Keratinocyte (primary cell): ENCODE measurements at regions not wholly inside any gene's neighbourhood (a gene's known extent, or its start where the extent isn't known, plus 50 kb on each side); places are given as distances from the start of the nearest gene placed in this dataset.

Source experiments
- DNase-seq: peaks from one replicate; pipeline ENCODE4 v3.0.0-alpha.2; 2011; ENCODE audit warnings: low read depth, missing footprints, low spot score
- FAIRE-seq: peaks from 2 replicates; lab custom pipeline; 2011; peaks lifted over from hg19 to GRCh38; lab: Jason Lieb, UNC
- H2AFZ ChIP-seq: 2 replicates; pipeline ENCODE4 v1.6.0; 2012; ENCODE audit warnings: low read length, control low read depth, inconsistent platforms; ENCODE audit not compliant: control insufficient read depth
- H3K27ac ChIP-seq: 2 replicates; pipeline ENCODE4 v1.5.1; 2011; ENCODE audit warnings: low read length; ENCODE audit not compliant: control insufficient read depth, insufficient read depth
- H3K27me3 ChIP-seq: 3 replicates; pipeline ENCODE4 v1.6.0; 2011; ENCODE audit warnings: low read length; ENCODE audit not compliant: control insufficient read depth, insufficient read depth; ENCODE audit errors: extremely low read depth
- H3K36me3 ChIP-seq, 2 experiments: 2 replicates in 1 of 2; 3 replicates in 1 of 2; pipeline ENCODE4 v1.5.1; 2011; ENCODE audit warnings: low read length in 2 of 2, mild to moderate bottlenecking in 1 of 2; ENCODE audit not compliant: control insufficient read depth in 2 of 2, insufficient read depth in 2 of 2; ENCODE audit errors: extremely low read depth in 1 of 2
- H3K4me1 ChIP-seq: 3 replicates; pipeline ENCODE4 v1.5.1; 2011; ENCODE audit warnings: low read length; ENCODE audit not compliant: control insufficient read depth, insufficient read depth; ENCODE audit errors: extremely low read depth
- H3K4me2 ChIP-seq: 3 replicates; pipeline ENCODE4 v1.6.0; 2011; ENCODE audit warnings: low read depth, low read length; ENCODE audit not compliant: control insufficient read depth, insufficient read depth; ENCODE audit errors: extremely low read depth
- H3K4me3 ChIP-seq, 3 experiments: fragments of 200-600 bp in 1 of 3; sonication (generic) in 1 of 3; 2 replicates in 2 of 3; 3 replicates in 1 of 3; pipeline ENCODE4 v1.5.1; 2011 to 2016; ENCODE audit warnings: low read length in 3 of 3, mild to moderate bottlenecking in 3 of 3, control low read depth in 2 of 3, inconsistent platforms in 1 of 3, low read depth in 1 of 3, mixed read lengths in 1 of 3, mixed run types in 1 of 3, moderate library complexity in 1 of 3; ENCODE audit not compliant: control insufficient read depth in 2 of 3, insufficient read depth in 2 of 3; ENCODE audit errors: extremely low read depth in 1 of 3
- H3K79me2 ChIP-seq: 2 replicates; pipeline ENCODE4 v1.6.0; 2012; ENCODE audit warnings: low read length; ENCODE audit not compliant: control insufficient read depth, insufficient read depth
- H3K9ac ChIP-seq: 3 replicates; pipeline ENCODE4 v1.6.0; 2011; ENCODE audit warnings: low read length; ENCODE audit not compliant: control insufficient read depth, insufficient read depth; ENCODE audit errors: extremely low read depth
- H3K9me1 ChIP-seq: 3 replicates; pipeline ENCODE4 v1.6.0; 2011; ENCODE audit warnings: low read length; ENCODE audit not compliant: control insufficient read depth, insufficient read depth; ENCODE audit errors: extremely low read depth
- H3K9me3 ChIP-seq: 2 replicates; pipeline ENCODE4 v1.5.1; 2012; ENCODE audit warnings: low read depth, low read length; ENCODE audit not compliant: control insufficient read depth
- H4K20me1 ChIP-seq: 3 replicates; pipeline ENCODE4 v1.6.0; 2011; ENCODE audit warnings: low read length; ENCODE audit not compliant: control insufficient read depth, insufficient read depth; ENCODE audit errors: extremely low read depth
- CTCF ChIP-seq, 3 experiments: IDR thresholded peaks in 1 of 3; conservative IDR thresholded peaks in 1 of 3; optimal IDR thresholded peaks in 1 of 3; 2 replicates in 2 of 3; 3 replicates in 1 of 3; pipeline versions ENCODE3 to v1.5.1; 2011; ENCODE audit warnings: low read length in 3 of 3, mild to moderate bottlenecking in 3 of 3, moderate library complexity in 2 of 3, control low read depth in 1 of 3, inconsistent platforms in 1 of 3; ENCODE audit not compliant: insufficient read depth in 2 of 3; ENCODE audit errors: extremely low read depth in 1 of 3
- EZH2 ChIP-seq: IDR thresholded peaks from one replicate; pipeline ENCODE4 v1.6.1; 2012; ENCODE audit warnings: inconsistent platforms, mild to moderate bottlenecking, low read length, moderate library complexity
- dilution Hi-C: fragments of 300-500 bp; cut with MboI; formaldehyde crosslinking; loops from one replicate; pipeline ENCODE4 v1.7.0; 2020; ENCODE audit warnings: low sequenced_read_pairs; ENCODE audit not compliant: extremely low pct_ligation_motif_present

- TF ChIP-seq CTCF (optimal IDR thresholded peaks at IDR 0.05 in 1 of 3, IDR thresholded peaks at IDR 0.05 in 1 of 3, conservative IDR thresholded peaks at IDR 0.05 in 1 of 3; ENCODE audit: extremely low read depth in 1 of 3, insufficient read depth in 2 of 3, low read length in 3 of 3) (no peak), EZH2 (no peak)
- no peaks in the 10 kb centered on the region for H3K9me1 ChIP-seq
- no peak overlapping the region for H3K4me3 ChIP-seq
- no peak for DNase-seq
- dilution Hi-C loops, result no loop called here
- no peaks in the 10 kb centered on the region for H4K20me1 ChIP-seq
- no peak for FAIRE-seq
- no peaks in the 10 kb centered on the region for H3K36me3 ChIP-seq
- H3K9me3 ChIP-seq, result no peaks in the 10 kb centered on the region
- H2AFZ ChIP-seq, result no peak overlapping the region
- no peak overlapping the region for H3K27ac ChIP-seq
- peaks cover 15% of the 10 kb centered on the region for H3K27me3 ChIP-seq
- no peak overlapping the region for H3K9ac ChIP-seq
- H3K4me1 ChIP-seq, result peaks cover 15% of the 10 kb centered on the region
- no peak overlapping the region for H3K4me2 ChIP-seq
- no peaks in the 10 kb centered on the region for H3K79me2 ChIP-seq
Observed at GRCh38 chr9:129256959-129257713, 79.1 kb upstream of the IER5L start.

- dilution Hi-C loops, result no loop called here
- no peak overlapping the region for H2AFZ ChIP-seq
- H3K4me2 ChIP-seq, result no peak overlapping the region
- H3K4me3 ChIP-seq, result no peak overlapping the region
- peaks cover 13% of the 10 kb centered on the region for H3K27me3 ChIP-seq
- H3K27ac ChIP-seq, result no peak overlapping the region
- no peaks in the 10 kb centered on the region for H4K20me1 ChIP-seq
- DNase-seq (no peak), FAIRE-seq (no peak)
- no peaks in the 10 kb centered on the region for H3K79me2 ChIP-seq
- H3K36me3 ChIP-seq, result no peaks in the 10 kb centered on the region
- H3K9me1 ChIP-seq, result no peaks in the 10 kb centered on the region
- peaks cover 14% of the 10 kb centered on the region for H3K4me1 ChIP-seq
- H3K9ac ChIP-seq, result no peak overlapping the region
- TF ChIP-seq CTCF (optimal IDR thresholded peaks at IDR 0.05 in 1 of 3, IDR thresholded peaks at IDR 0.05 in 1 of 3, conservative IDR thresholded peaks at IDR 0.05 in 1 of 3; ENCODE audit: extremely low read depth in 1 of 3, insufficient read depth in 2 of 3, low read length in 3 of 3), result no peak
- TF ChIP-seq EZH2, result no peak
- no peaks in the 10 kb centered on the region for H3K9me3 ChIP-seq
Observed at GRCh38 chr9:129254566-129255287, 76.7 kb upstream of the IER5L start.
